Transverse colon (tissue), 4 donors: ENCODE measurements at regions not wholly inside any gene's neighbourhood (a gene's known extent, or its start where the extent isn't known, plus 50 kb on each side); places are given as distances from the start of the nearest gene placed in this dataset.

Source experiments
- DNase-seq: peaks from one replicate; pipeline ENCODE4 v3.0.0-alpha.2; 2019
- H3K27ac ChIP-seq, 4 donors: fragments of 200-600 bp; sonication (generic); 2 replicates each; pipeline ENCODE4 v1.5.1; 2016 to 2018; ENCODE audit warnings: inconsistent platforms in 4 of 4
- H3K27me3 ChIP-seq: fragments of 200-600 bp; sonication (generic); 2 replicates; pipeline ENCODE4 v1.5.1; 2017; ENCODE audit warnings: inconsistent platforms
- H3K36me3 ChIP-seq, 4 donors: fragments of 200-600 bp; sonication (generic); 2 replicates each; pipeline ENCODE4 v1.5.1; 2017 to 2019; ENCODE audit warnings: inconsistent platforms in 4 of 4
- H3K4me1 ChIP-seq, 4 donors: fragments of 200-600 bp; sonication (generic); 2 replicates each; pipeline ENCODE4 v1.5.1; 2017 to 2020; ENCODE audit warnings: inconsistent platforms in 4 of 4
- H3K4me3 ChIP-seq, 4 donors: fragments of 200-600 bp; sonication (generic); 1 replicate in 1 of 4; 2 replicates in 3 of 4; pipeline versions ENCODE4 v1.5.1 to v1.6.1; 2017 to 2019; ENCODE audit warnings: inconsistent platforms in 4 of 4
- H3K9me3 ChIP-seq, 2 donors: fragments of 200-600 bp; sonication (generic); 2 replicates each; pipeline ENCODE4 v1.5.1; 2017 to 2019; ENCODE audit warnings: inconsistent platforms in 2 of 2
- CTCF ChIP-seq, 5 experiments: fragments of 200-600 bp in 3 of 5; fragments of 450-650 bp in 2 of 5; sonication (generic) in 3 of 5; IDR thresholded peaks; 1 replicate in 2 of 5; 2 replicates in 3 of 5; pipeline ENCODE4 v1.5.1; 2016 to 2017; ENCODE audit warnings: antibody characterized with exemption in 5 of 5, inconsistent platforms in 3 of 5, mild to moderate bottlenecking in 2 of 5, moderate library complexity in 1 of 5
- EP300 ChIP-seq: sonication (generic); formaldehyde crosslinking; IDR thresholded peaks from one replicate; pipeline ENCODE4 v1.6.1; 2017; ENCODE audit warnings: antibody characterized with exemption, low read depth
- POLR2A ChIP-seq: fragments of 450-650 bp; IDR thresholded peaks from one replicate; pipeline ENCODE4 v1.6.1; 2016; ENCODE audit warnings: antibody characterized with exemption, mild to moderate bottlenecking, moderate library complexity
- POLR2AphosphoS5 ChIP-seq, 3 donors: sonication (generic); formaldehyde crosslinking; IDR thresholded peaks; one replicate each; pipeline ENCODE4 v1.6.1; 2016; ENCODE audit warnings: antibody characterized with exemption in 3 of 3
- WGBS, 2 donors: methylation state at CpG; one replicate each; pipeline ENCODE4 v1.1.5; 2018; ENCODE audit warnings: low coverage in 1 of 2; 5-methylcytosine and 5-hydroxymethylcytosine counted together
- in situ Hi-C, 4 donors: fragments of 200-750 bp; cut with MboI; loops; one replicate each; pipeline versions ENCODE4 v1.15.0 to v1.15.1; 2017; ENCODE audit warnings: low sequenced_read_pairs in 3 of 4, low pct_ligation_motif_present in 1 of 4, low pct_unique_long_range_greater_than_20kb in 1 of 4
- intact Hi-C: fragments of 100-400 bp; cut with DNase I; formaldehyde crosslinking; loops from one replicate; pipeline ENCODE4 v1.15.1; 2023; ENCODE audit warnings: low total_unique reads

- 81 to 88% methylated on average over 1 of the region's 1 CpG for WGBS, 2 donors
- in situ Hi-C loops (no loop called here), intact Hi-C loops (no loop called here)
- no peak for TF ChIP-seq CTCF (IDR thresholded peaks at IDR 0.05)
- TF ChIP-seq POLR2A: no peak
- no peak for TF ChIP-seq POLR2AphosphoS5 (IDR thresholded peaks at IDR 0.05)
- TF ChIP-seq EP300: no peak
- H3K36me3 ChIP-seq: no peaks in the 10 kb centered on the region
- H3K4me3 ChIP-seq: no peak overlapping the region
- no peaks in the 10 kb centered on the region for H3K9me3 ChIP-seq
- H3K27ac ChIP-seq: no peak overlapping the region
- no peak for DNase-seq
- no peaks in the 10 kb centered on the region for H3K27me3 ChIP-seq
- no peaks in the 10 kb centered on the region for H3K4me1 ChIP-seq
Measured at GRCh38 chr7:47677664-47678063, 95.8 kb upstream of the TNS3 start.

GRCh38 chr7:47677093-47677492 is 95.2 kb upstream of the TNS3 start:
- no peaks in the 10 kb centered on the region for H3K9me3 ChIP-seq
- no peak overlapping the region for H3K4me3 ChIP-seq
- TF ChIP-seq POLR2A (no peak), CTCF (IDR thresholded peaks at IDR 0.05) (no peak), POLR2AphosphoS5 (IDR thresholded peaks at IDR 0.05) (no peak), EP300 (no peak)
- H3K4me1 ChIP-seq: no peaks in the 10 kb centered on the region
- WGBS, 2 donors: 91 to 100% methylated on average over 1 to 2 of the region's 2 CpGs
- in situ Hi-C loops: no loop called here
- H3K36me3 ChIP-seq: no peaks in the 10 kb centered on the region
- DNase-seq: no peak
- no peaks in the 10 kb centered on the region for H3K27me3 ChIP-seq
- H3K27ac ChIP-seq: no peak overlapping the region
- intact Hi-C loops: no loop called here

- WGBS, 2 donors: 88 to 100% methylated on average over 1 to 3 of the region's 3 CpGs
- Histone ChIP-seq H3K27me3 (no peaks in the 10 kb centered on the region), H3K27ac (no peak overlapping the region), H3K4me1 (no peaks in the 10 kb centered on the region), H3K36me3 (no peaks in the 10 kb centered on the region), H3K9me3 (no peaks in the 10 kb centered on the region), H3K4me3 (no peak overlapping the region)
- no peak for TF ChIP-seq CTCF (IDR thresholded peaks at IDR 0.05)
- in situ Hi-C loops: no loop called here
- intact Hi-C loops: no loop called here
- DNase-seq: no peak
Measured at GRCh38 chr7:47672977-47673381, 91.1 kb upstream of the TNS3 start.

GRCh38 chr7:47672271-47672791 is 90.4 kb upstream of the TNS3 start:
- TF ChIP-seq CTCF (IDR thresholded peaks at IDR 0.05): no peak
- WGBS, 2 donors: 59 to 67% methylated on average over 6 to 7 of the region's 7 CpGs
- intact Hi-C loops (no loop called here), in situ Hi-C loops (no loop called here)
- H3K27ac ChIP-seq: peak overlapping the region in 1 of 4 donors; percentile 54
- no peaks in the 10 kb centered on the region for H3K4me1 ChIP-seq
- H3K4me3 ChIP-seq: no peak overlapping the region
- no peaks in the 10 kb centered on the region for H3K36me3 ChIP-seq
- H3K9me3 ChIP-seq: no peaks in the 10 kb centered on the region
- H3K27me3 ChIP-seq: no peaks in the 10 kb centered on the region
- DNase-seq: no peak
